SIG-M5 treated with dmso at 0.1 percent for 504 hours (cell line): ENCODE measurements at regions not wholly inside any gene's neighbourhood (a gene's known extent, or its start where the extent isn't known, plus 50 kb on each side); places are given as distances from the start of the nearest gene placed in this dataset.
"Not testable (repeated sequence)": the region's sequence is repeated elsewhere in the genome, so short reads cannot be mapped to it uniquely, and the experiment has no call there.

Experiments
- DNase-seq: peaks from one replicate; lab custom pipeline; 2025; ENCODE audit not compliant: unreplicated experiment; lab: John Stamatoyannopoulos, UW

GRCh38 chr7:20519645-20520044 is 95.8 kb upstream of the ABCB5 start:
- no peak for DNase-seq

GRCh38 chr7:20520530-20520929 is 94.9 kb upstream of the ABCB5 start:
- DNase-seq = no peak

GRCh38 chr7:20521243-20521642 is 94.2 kb upstream of the ABCB5 start:
- DNase-seq = no peak

GRCh38 chr7:20529260-20529659 is 86.2 kb upstream of the ABCB5 start:
- no peak for DNase-seq

GRCh38 chr7:20532890-20533289 is 82.6 kb upstream of the ABCB5 start:
- no peak for DNase-seq

- no peak for DNase-seq
Observed at GRCh38 chr7:20534543-20534942, 80.9 kb upstream of the ABCB5 start.

GRCh38 chr7:20535541-20535940 is 79.9 kb upstream of the ABCB5 start:
- DNase-seq = no peak

- peak; percentile 29 for DNase-seq
Observed at GRCh38 chr7:20539201-20539600, 76.3 kb upstream of the ABCB5 start.

- DNase-seq = no peak
Observed at GRCh38 chr7:20541608-20542349, 73.7 kb upstream of the ABCB5 start.

- no peak for DNase-seq
Observed at GRCh38 chr7:20542594-20542993, 72.9 kb upstream of the ABCB5 start.

GRCh38 chr7:20543500-20543899 is 72.0 kb upstream of the ABCB5 start:
- no peak for DNase-seq

GRCh38 chr7:20545016-20545415 is 70.5 kb upstream of the ABCB5 start:
- no peak for DNase-seq

- not testable (repeated sequence) for DNase-seq
Observed at GRCh38 chr7:20546958-20547357, 68.5 kb upstream of the ABCB5 start.

- DNase-seq = no peak
Observed at GRCh38 chr7:20554072-20554471, 61.4 kb upstream of the ABCB5 start.

- no peak for DNase-seq
Observed at GRCh38 chr7:20556091-20556490, 59.4 kb upstream of the ABCB5 start.

GRCh38 chr7:20557116-20557515 is 58.4 kb upstream of the ABCB5 start:
- DNase-seq = no peak

- no peak for DNase-seq
Observed at GRCh38 chr7:20558963-20559716, 56.3 kb upstream of the ABCB5 start.

GRCh38 chr7:20559883-20560282 is 55.6 kb upstream of the ABCB5 start:
- no peak for DNase-seq

- DNase-seq = no peak
Observed at GRCh38 chr7:20560325-20561180, 54.9 kb upstream of the ABCB5 start.

- DNase-seq = no peak
Observed at GRCh38 chr7:20561466-20561865, 54.0 kb upstream of the ABCB5 start.

GRCh38 chr7:20561908-20562307 is 53.6 kb upstream of the ABCB5 start:
- no peak for DNase-seq

- no peak for DNase-seq
Observed at GRCh38 chr7:20562461-20562860, 53.0 kb upstream of the ABCB5 start.
